Neuronal stem cell (in vitro differentiated cells): ENCODE measurements at regions not wholly inside any gene's neighbourhood (a gene's known extent, or its start where the extent isn't known, plus 50 kb on each side); places are given as distances from the start of the nearest gene placed in this dataset.

Experiments used
- DNase-seq: peaks from one replicate; pipeline ENCODE4 v3.0.0-alpha.2; 2013; ENCODE audit warnings: low spot score
- H2AFZ ChIP-seq: one replicate; pipeline ENCODE4 v1.6.1; 2013; ENCODE audit warnings: mild to moderate bottlenecking, low read length, inconsistent platforms
- H2AK5ac ChIP-seq: 2 replicates; pipeline ENCODE4 v1.6.1; 2013; ENCODE audit warnings: low read depth, mild to moderate bottlenecking, inconsistent platforms, low read length, moderate library complexity, mixed read lengths
- H2BK120ac ChIP-seq: 2 replicates; pipeline ENCODE4 v1.6.1; 2013; ENCODE audit warnings: low read depth, mild to moderate bottlenecking, inconsistent platforms, low read length, moderate library complexity, mixed read lengths
- H2BK12ac ChIP-seq: one replicate; pipeline ENCODE4 v1.6.1; 2013; ENCODE audit warnings: low read length, inconsistent platforms
- H2BK15ac ChIP-seq: 2 replicates; pipeline ENCODE4 v1.6.1; 2013; ENCODE audit warnings: mild to moderate bottlenecking, low read length, inconsistent platforms, mixed read lengths
- H2BK5ac ChIP-seq: one replicate; pipeline ENCODE4 v1.6.1; 2013; ENCODE audit warnings: inconsistent platforms, mild to moderate bottlenecking, low read length, moderate library complexity
- H3K14ac ChIP-seq: one replicate; pipeline ENCODE4 v1.6.1; 2013; ENCODE audit warnings: low read length, inconsistent platforms
- H3K18ac ChIP-seq: 2 replicates; pipeline ENCODE4 v1.6.1; 2013; ENCODE audit warnings: low read length, inconsistent platforms
- H3K23ac ChIP-seq: 2 replicates; pipeline ENCODE4 v1.6.1; 2013; ENCODE audit warnings: low read depth, mild to moderate bottlenecking, mixed read lengths, low read length, inconsistent platforms; ENCODE audit not compliant: poor library complexity
- H3K27ac ChIP-seq: replicated peaks from 3 replicates; pipeline ENCODE4 v1.5.1; 2013; ENCODE audit warnings: low read length, inconsistent platforms
- H3K27me3 ChIP-seq, 3 experiments: 2 replicates each; pipeline ENCODE4 v1.6.1; 2013; ENCODE audit warnings: low read length in 3 of 3, mild to moderate bottlenecking in 2 of 3, inconsistent platforms in 1 of 3, low read depth in 1 of 3, mixed read lengths in 1 of 3, moderate library complexity in 1 of 3; ENCODE audit not compliant: control insufficient read depth in 3 of 3, insufficient read depth in 3 of 3
- H3K36me3 ChIP-seq, 2 donors: replicated peaks in 1 of 2; 2 replicates each; pipeline ENCODE4 v1.6.1; 2013; ENCODE audit warnings: low read length in 2 of 2; ENCODE audit not compliant: control insufficient read depth in 2 of 2, insufficient read depth in 2 of 2
- H3K4ac ChIP-seq: 2 replicates; pipeline ENCODE4 v1.6.1; 2013; ENCODE audit warnings: inconsistent platforms, mild to moderate bottlenecking, low read length, moderate library complexity
- H3K4me1 ChIP-seq, 2 donors: 1 replicate in 1 of 2; 2 replicates in 1 of 2; pipeline ENCODE4 v1.6.1; 2013; ENCODE audit warnings: low read length in 2 of 2, low read depth in 1 of 2; ENCODE audit not compliant: control insufficient read depth in 2 of 2, insufficient read depth in 1 of 2
- H3K4me2 ChIP-seq: one replicate; pipeline ENCODE4 v1.6.1; 2013; ENCODE audit warnings: mild to moderate bottlenecking, low read length, inconsistent platforms; ENCODE audit not compliant: insufficient read depth, poor library complexity, severe bottlenecking
- H3K4me3 ChIP-seq, 2 donors: 2 replicates each; pipeline ENCODE4 v1.5.1; 2013; ENCODE audit warnings: low read length in 2 of 2, mild to moderate bottlenecking in 2 of 2, inconsistent platforms in 1 of 2, moderate library complexity in 1 of 2
- H3K79me1 ChIP-seq: one replicate; pipeline ENCODE4 v1.6.1; 2013; ENCODE audit warnings: low read depth, mild to moderate bottlenecking, inconsistent platforms, low read length, moderate library complexity
- H3K9ac ChIP-seq: one replicate; pipeline ENCODE4 v1.6.1; 2013; ENCODE audit warnings: mild to moderate bottlenecking, low read depth, low read length, inconsistent platforms; ENCODE audit not compliant: poor library complexity
- H3K9me3 ChIP-seq, 2 donors: replicated peaks in 1 of 2; 2 replicates each; pipeline versions ENCODE3 to v1.6.1; 2013; ENCODE audit warnings: low read length in 2 of 2, mild to moderate bottlenecking in 2 of 2, inconsistent platforms in 1 of 2, low read depth in 1 of 2, mixed read lengths in 1 of 2, moderate library complexity in 1 of 2; ENCODE audit not compliant: control insufficient read depth in 2 of 2, insufficient read depth in 1 of 2
- H4K8ac ChIP-seq: one replicate; pipeline ENCODE4 v1.6.1; 2013; ENCODE audit warnings: low read depth, mild to moderate bottlenecking, inconsistent platforms, low read length, moderate library complexity
- H4K91ac ChIP-seq: one replicate; pipeline ENCODE4 v1.6.1; 2013; ENCODE audit warnings: low read length, low read depth, mild to moderate bottlenecking, inconsistent platforms; ENCODE audit not compliant: poor library complexity
- WGBS, 2 donors: extraction: QIAGEN DNeasy Blood & Tissue Kit; methylation state at CpG; one replicate each; pipeline ENCODE4 v1.1.7; 2013; ENCODE audit warnings: missing lambda C conversion rate in 2 of 2, mixed read lengths in 1 of 2; ENCODE audit not compliant: insufficient read length in 2 of 2, insufficient replicate concordance in 1 of 2; ENCODE audit errors: extremely low coverage in 2 of 2; 5-methylcytosine and 5-hydroxymethylcytosine counted together

DNA sequence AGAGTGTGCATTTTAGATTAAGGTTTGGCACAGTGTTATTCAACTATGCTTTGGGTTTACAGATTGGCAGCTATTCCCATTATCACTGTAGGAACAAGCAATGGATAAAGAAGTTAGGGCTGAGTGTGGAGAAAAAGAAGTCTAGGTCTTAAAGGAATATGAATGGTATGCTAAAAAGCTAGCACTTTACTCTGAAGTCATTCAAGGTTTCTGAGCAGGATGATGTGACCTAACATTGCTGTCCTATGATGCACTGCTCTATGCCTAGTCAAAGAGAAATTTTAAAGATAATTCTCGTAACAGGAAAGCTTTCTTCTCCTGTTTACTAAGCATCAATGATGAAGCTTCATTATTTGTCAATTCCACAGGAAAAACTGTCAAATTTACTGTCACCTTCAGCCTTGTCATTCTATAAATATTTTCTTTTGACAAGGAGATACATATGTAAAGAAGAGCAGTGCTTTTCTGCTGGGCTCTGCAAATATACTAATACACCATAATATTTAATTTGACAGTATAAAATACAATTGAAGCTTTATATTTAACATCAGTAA, 476.1 kb upstream of the PTPRD start:
- Histone ChIP-seq H4K8ac (no peak overlapping the region), H2BK12ac (no peak overlapping the region), H2BK15ac (no peak overlapping the region), H3K27ac (no peak overlapping the region), H3K9me3 (no peaks in the 10 kb centered on the region), H3K4me1 (no peaks in the 10 kb centered on the region), H3K4me3 (no peak overlapping the region), H2AFZ (no peak overlapping the region), H4K91ac (no peak overlapping the region), H3K36me3 (no peaks in the 10 kb centered on the region), H3K18ac (no peak overlapping the region), H2AK5ac (no peak overlapping the region), H3K4me2 (no peak overlapping the region), H3K14ac (no peak overlapping the region), H3K79me1 (no peaks in the 10 kb centered on the region), H3K23ac (no peak overlapping the region), H3K27me3 (no peaks in the 10 kb centered on the region), H2BK120ac (no peak overlapping the region), H3K4ac (no peak overlapping the region), H3K9ac (no peak overlapping the region), H2BK5ac (no peak overlapping the region)
- WGBS, 2 donors, result no CpG with 5 or more reads among the region's 1 CpG
- no peak for DNase-seq

DNA sequence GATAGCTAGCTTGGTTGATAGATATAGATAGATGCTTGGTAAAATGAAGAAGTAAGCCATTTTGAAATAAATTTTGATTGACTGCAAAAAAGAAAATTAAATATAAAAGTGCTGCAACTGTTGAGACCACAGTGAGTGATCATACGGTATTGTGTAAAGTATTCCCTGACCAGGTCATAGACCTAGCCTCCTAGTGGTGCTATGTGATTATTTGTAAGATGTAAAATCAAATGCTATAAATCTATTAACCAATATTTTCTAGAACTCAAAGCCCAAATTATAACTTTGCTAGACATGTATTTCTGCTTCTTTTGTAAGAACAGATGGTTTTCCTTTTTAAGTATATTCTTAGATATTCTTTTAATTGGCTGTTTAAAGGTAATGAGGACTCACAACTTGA, 480.2 kb upstream of the PTPRD start:
- Histone ChIP-seq H3K27ac (no peak overlapping the region), H2BK5ac (no peak overlapping the region)

DNA sequence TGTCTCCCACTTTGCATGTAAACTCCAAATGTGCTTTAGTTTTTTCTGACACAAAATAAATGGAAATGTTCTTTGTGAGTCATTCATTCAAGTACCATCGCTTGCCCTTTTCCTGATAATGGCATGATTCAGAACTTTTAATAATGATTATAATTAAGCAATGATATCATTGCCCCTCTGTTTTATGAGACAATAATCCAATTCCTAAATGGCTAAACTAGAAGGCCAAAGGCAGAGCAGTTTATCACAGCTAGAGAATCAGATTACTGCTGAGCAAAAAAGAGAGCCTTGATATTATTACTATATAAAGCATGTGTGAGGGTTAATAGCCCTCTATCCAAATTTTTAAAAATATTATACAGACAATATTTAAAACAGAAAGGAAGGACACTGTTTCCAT, 484.2 kb upstream of the PTPRD start:
- H3K27me3 ChIP-seq, result no peaks in the 10 kb centered on the region
- no peak overlapping the region for H3K9ac ChIP-seq
- H2BK120ac ChIP-seq, result no peak overlapping the region
- no peak overlapping the region for H3K4ac ChIP-seq
- H3K4me2 ChIP-seq, result no peak overlapping the region
- no peaks in the 10 kb centered on the region for H3K36me3 ChIP-seq
- no peak overlapping the region for H2BK12ac ChIP-seq
- no peak overlapping the region for H2BK15ac ChIP-seq
- H3K23ac ChIP-seq, result no peak overlapping the region
- H3K27ac ChIP-seq, result no peak overlapping the region
- WGBS, 2 donors, result no CpG with 5 or more reads among the region's 1 CpG
- no peaks in the 10 kb centered on the region for H3K79me1 ChIP-seq
- no peak overlapping the region for H2AFZ ChIP-seq
- no peak overlapping the region for H2AK5ac ChIP-seq
- no peak overlapping the region for H3K4me3 ChIP-seq
- H3K9me3 ChIP-seq, result no peaks in the 10 kb centered on the region
- DNase-seq, result no peak
- no peak overlapping the region for H3K18ac ChIP-seq
- no peak overlapping the region for H4K91ac ChIP-seq
- H2BK5ac ChIP-seq, result no peak overlapping the region
- no peak overlapping the region for H4K8ac ChIP-seq
- H3K14ac ChIP-seq, result no peak overlapping the region
- no peaks in the 10 kb centered on the region for H3K4me1 ChIP-seq

More for the DNA sequence above, 480.2 kb upstream of the PTPRD start:
- H2AFZ ChIP-seq, result no peak overlapping the region
- no peak overlapping the region for H3K4me3 ChIP-seq
- no peaks in the 10 kb centered on the region for H3K36me3 ChIP-seq
- no peak overlapping the region for H2AK5ac ChIP-seq
- no peak overlapping the region for H4K8ac ChIP-seq
- DNase-seq, result no peak
- H3K9ac ChIP-seq, result no peak overlapping the region
- WGBS, 2 donors, result no CpG with 5 or more reads among the region's 1 CpG
- H3K23ac ChIP-seq, result no peak overlapping the region
- no peak overlapping the region for H4K91ac ChIP-seq
- H2BK120ac ChIP-seq, result no peak overlapping the region
- H3K4me2 ChIP-seq, result no peak overlapping the region
- no peak overlapping the region for H2BK15ac ChIP-seq
- H2BK12ac ChIP-seq, result no peak overlapping the region
- H3K27me3 ChIP-seq, result no peaks in the 10 kb centered on the region
- H3K18ac ChIP-seq, result no peak overlapping the region
- no peak overlapping the region for H3K4ac ChIP-seq
- H3K4me1 ChIP-seq, result no peaks in the 10 kb centered on the region
- H3K14ac ChIP-seq, result no peak overlapping the region
- H3K79me1 ChIP-seq, result no peaks in the 10 kb centered on the region
- no peaks in the 10 kb centered on the region for H3K9me3 ChIP-seq

DNA sequence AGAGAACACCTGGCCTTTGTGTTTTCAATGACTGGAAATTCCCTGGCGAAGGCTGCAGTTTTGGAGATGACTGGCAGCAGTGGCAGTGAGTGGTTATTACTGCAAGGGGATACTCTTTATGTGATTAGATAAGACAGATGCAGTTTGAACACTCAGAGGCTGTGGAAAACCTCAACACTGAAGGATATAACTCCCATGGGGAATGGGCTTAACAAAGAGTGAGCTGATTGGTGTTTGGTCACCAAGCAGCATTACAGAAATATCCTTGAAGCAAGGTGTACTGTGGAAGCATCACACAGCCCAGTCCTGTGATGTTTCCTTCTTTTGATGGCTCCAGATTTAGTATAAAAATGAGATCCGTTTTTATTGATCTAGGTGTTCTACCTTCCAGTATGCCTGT, 490.7 kb upstream of the PTPRD start:
- H2AFZ ChIP-seq, result no peak overlapping the region
- no peaks in the 10 kb centered on the region for H3K36me3 ChIP-seq
- no peak overlapping the region for H4K91ac ChIP-seq

More for the DNA sequence above, 490.7 kb upstream of the PTPRD start:
- Histone ChIP-seq H2BK12ac (no peak overlapping the region), H3K4ac (no peak overlapping the region), H2BK5ac (no peak overlapping the region), H2AK5ac (no peak overlapping the region), H2BK15ac (no peak overlapping the region), H3K14ac (no peak overlapping the region), H4K8ac (no peak overlapping the region), H3K23ac (no peak overlapping the region), H3K27ac (no peak overlapping the region), H3K9me3 (no peaks in the 10 kb centered on the region), H3K4me3 (no peak overlapping the region), H2BK120ac (no peak overlapping the region), H3K9ac (no peak overlapping the region), H3K79me1 (no peaks in the 10 kb centered on the region), H3K18ac (no peak overlapping the region), H3K4me1 (no peaks in the 10 kb centered on the region), H3K4me2 (no peak overlapping the region), H3K27me3 (no peaks in the 10 kb centered on the region)
- DNase-seq, result no peak
- WGBS, 2 donors, result no CpG with 5 or more reads among the region's 2 CpGs
